GM06990 (cell line): ENCODE measurements at regions not wholly inside any gene's neighbourhood (a gene's known extent, or its start where the extent isn't known, plus 50 kb on each side); places are given as distances from the start of the nearest gene placed in this dataset.

Experiments
- DNase-seq: peaks from one replicate; pipeline ENCODE4 v3.0.0-alpha.2; 2011; ENCODE audit not compliant: insufficient read length; ENCODE audit errors: extremely low read depth
- H3K27me3 ChIP-seq: replicated peaks from 2 replicates; pipeline ENCODE4 v1.6.0; 2011; ENCODE audit warnings: low read length; ENCODE audit not compliant: control insufficient read depth, insufficient read depth
- H3K36me3 ChIP-seq: 2 replicates; pipeline ENCODE4 v1.5.1; 2011; ENCODE audit warnings: low read length; ENCODE audit not compliant: control insufficient read depth, insufficient read depth
- H3K4me3 ChIP-seq: replicated peaks from 2 replicates; pipeline ENCODE4 v1.5.1; 2011; ENCODE audit warnings: low read depth, mild to moderate bottlenecking, control low read depth, low read length
- TF ChIP-seq, protein P1 (sequence below): IDR thresholded peaks from 2 replicates; pipeline ENCODE4 v1.5.1; 2011; ENCODE audit warnings: low read length, control low read depth, mild to moderate bottlenecking, inconsistent platforms; ENCODE audit not compliant: insufficient read depth, poor library complexity, severe bottlenecking

DNA sequence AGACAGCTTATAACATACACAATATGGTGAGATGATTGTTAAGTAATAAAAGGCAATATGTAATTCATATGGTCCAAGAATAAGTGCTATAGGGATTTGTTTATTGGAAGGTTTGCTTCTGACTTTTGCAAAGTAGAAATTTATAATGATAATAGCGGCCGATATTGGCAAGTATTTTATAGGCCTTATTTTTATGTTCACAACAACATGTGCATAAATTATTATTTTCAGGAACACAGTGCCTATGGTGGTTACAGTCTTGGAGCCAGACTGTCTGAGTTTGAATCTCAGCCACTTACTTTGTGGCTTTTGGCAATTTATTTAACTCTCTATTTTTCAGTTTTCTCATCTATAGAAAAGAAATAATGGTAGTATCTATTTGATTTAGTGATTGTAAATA lies 607.5 kb downstream of the USP25 start:
- DNase-seq = no peak
- H3K4me3 ChIP-seq = no peak overlapping the region
- TF ChIP-seq, protein P1, sequence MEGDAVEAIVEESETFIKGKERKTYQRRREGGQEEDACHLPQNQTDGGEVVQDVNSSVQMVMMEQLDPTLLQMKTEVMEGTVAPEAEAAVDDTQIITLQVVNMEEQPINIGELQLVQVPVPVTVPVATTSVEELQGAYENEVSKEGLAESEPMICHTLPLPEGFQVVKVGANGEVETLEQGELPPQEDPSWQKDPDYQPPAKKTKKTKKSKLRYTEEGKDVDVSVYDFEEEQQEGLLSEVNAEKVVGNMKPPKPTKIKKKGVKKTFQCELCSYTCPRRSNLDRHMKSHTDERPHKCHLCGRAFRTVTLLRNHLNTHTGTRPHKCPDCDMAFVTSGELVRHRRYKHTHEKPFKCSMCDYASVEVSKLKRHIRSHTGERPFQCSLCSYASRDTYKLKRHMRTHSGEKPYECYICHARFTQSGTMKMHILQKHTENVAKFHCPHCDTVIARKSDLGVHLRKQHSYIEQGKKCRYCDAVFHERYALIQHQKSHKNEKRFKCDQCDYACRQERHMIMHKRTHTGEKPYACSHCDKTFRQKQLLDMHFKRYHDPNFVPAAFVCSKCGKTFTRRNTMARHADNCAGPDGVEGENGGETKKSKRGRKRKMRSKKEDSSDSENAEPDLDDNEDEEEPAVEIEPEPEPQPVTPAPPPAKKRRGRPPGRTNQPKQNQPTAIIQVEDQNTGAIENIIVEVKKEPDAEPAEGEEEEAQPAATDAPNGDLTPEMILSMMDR = no peak
- no peaks in the 10 kb centered on the region for H3K36me3 ChIP-seq
- no peaks in the 10 kb centered on the region for H3K27me3 ChIP-seq

DNA sequence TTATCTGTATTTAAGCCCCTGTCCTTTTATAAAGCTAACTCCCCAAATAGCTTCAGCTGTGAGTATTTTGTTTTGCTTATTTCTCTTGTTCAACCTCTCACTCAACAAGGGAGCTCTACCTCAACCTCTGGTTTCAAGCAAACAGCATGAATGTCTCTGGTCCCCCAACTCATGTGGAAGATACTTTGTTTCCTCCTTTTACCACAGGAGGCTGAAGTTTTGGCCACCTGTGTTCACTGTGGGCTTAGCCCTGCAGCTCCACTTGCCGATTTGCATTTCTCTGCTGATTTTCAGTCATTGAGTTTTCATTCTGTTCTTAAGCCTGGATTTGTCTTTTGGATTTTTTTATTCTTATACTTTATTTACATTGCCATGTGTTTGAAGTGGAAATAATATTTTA lies 613.1 kb downstream of the USP25 start:
- Histone ChIP-seq H3K4me3 (no peak overlapping the region), H3K27me3 (no peaks in the 10 kb centered on the region), H3K36me3 (no peaks in the 10 kb centered on the region)
- TF ChIP-seq, protein P1 = no peak
- DNase-seq = no peak

DNA sequence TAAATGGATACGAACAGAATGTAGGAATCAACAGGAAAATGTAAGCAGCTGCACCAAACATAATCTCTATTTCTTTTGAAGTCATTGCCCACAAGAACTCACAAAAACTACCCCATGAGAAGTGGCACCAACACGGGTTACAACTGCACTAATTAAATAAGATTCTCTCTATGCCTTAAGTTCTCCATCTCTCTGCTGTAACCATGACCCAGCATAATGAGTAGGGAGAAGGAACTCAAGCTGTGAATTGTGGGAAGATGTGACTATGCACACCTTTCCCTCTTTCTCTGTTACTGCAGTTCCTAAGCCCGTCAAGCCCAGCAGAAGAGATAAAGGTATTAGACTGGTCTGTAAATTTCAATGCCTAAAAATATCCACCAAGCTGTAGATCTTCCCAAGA lies 614.0 kb downstream of the USP25 start:
- DNase-seq = no peak
- Histone ChIP-seq H3K27me3 (no peaks in the 10 kb centered on the region), H3K4me3 (no peak overlapping the region), H3K36me3 (no peaks in the 10 kb centered on the region)
- TF ChIP-seq, protein P1 = no peak

DNA sequence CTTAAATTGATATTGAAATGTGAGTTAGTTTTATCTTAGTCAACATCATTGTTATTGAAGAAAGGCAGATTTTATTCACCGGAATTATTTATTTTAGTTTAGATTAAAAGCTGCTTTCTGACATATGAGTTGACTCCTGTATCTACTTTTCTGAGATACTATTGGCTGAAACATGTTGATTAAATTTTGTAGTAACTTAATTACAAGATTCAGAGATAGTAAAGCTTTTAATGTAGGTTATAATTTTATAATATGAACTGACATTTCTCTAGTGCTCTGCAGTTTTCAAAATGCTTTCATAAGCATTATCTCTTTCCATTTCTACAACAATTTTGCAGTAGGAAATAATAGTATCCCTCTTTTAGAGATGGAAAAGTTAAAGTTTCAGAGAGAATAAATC lies 616.0 kb downstream of the USP25 start:
- TF ChIP-seq, protein P1 = no peak
- Histone ChIP-seq H3K4me3 (no peak overlapping the region), H3K27me3 (no peaks in the 10 kb centered on the region), H3K36me3 (no peaks in the 10 kb centered on the region)
- no peak for DNase-seq

- TF ChIP-seq, protein P1 = no peak
- no peaks in the 10 kb centered on the region for H3K27me3 ChIP-seq
- DNase-seq = no peak
- H3K4me3 ChIP-seq = no peak overlapping the region
- H3K36me3 ChIP-seq = no peaks in the 10 kb centered on the region
Observed at GRCh38 chr21:16347223-16347622, 617.4 kb downstream of the USP25 start.

GRCh38 chr21:16353764-16354163 lies 624.0 kb downstream of the USP25 start:
- H3K36me3 ChIP-seq = no peaks in the 10 kb centered on the region
- TF ChIP-seq, protein P1 = no peak
- H3K4me3 ChIP-seq = no peak overlapping the region
- H3K27me3 ChIP-seq = no peaks in the 10 kb centered on the region
- DNase-seq = no peak
